ENCODE measurements at regions not wholly inside any gene's neighbourhood (a gene's known extent, or its start where the extent isn't known, plus 50 kb on each side); places are given as distances from the start of the nearest gene placed in this dataset.

DNA sequence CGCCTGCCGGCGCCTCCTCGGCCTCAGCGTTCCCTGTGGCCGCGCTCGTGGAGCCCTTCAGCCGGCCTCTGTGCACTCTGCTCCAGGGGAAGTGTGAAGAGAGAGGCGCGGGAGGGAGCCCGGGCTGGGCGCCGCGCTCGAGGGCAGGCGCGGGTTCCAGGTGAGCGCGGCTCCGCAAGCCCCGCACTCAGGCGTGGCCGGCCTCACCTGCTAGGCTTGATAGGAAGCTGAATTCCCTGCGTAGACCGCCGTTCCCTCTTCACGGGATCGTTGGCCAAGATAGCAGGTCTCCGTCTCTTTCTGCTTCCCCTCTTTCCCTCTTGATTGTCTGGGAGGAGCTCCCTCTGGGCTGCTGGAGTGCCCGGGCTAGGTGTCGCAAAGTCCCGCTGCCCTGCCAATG lies 89.7 kb downstream of the ASCL4 start:
- Histone ChIP-seq H3K36me3 (ENCODE audit: control insufficient read depth in 1 of 2, insufficient read depth in 2 of 2, low read length in 2 of 2) (no peaks in the 10 kb centered on the region), H4K20me1 (ENCODE audit: insufficient read depth) (no peaks in the 10 kb centered on the region), H3K27ac (ENCODE audit: low read depth, low read length) (no peak overlapping the region), H3K4me3 (replicated peaks in 1 of 2; ENCODE audit: low read depth in 1 of 2, low read length in 2 of 2) (no peak overlapping the region), H3K9me3 (ENCODE audit: control insufficient read depth in 1 of 2, insufficient read depth in 1 of 2, low read depth in 1 of 2, low read length in 2 of 2) (no peaks in the 10 kb centered on the region), H3K79me2 (ENCODE audit: insufficient read depth, low read length) (no peaks in the 10 kb centered on the region), H3K4me2 (ENCODE audit: low read length) (no peak overlapping the region), H3K27me3 (ENCODE audit: insufficient read depth, low read length) (peaks cover 33% of the 10 kb centered on the region), H3K9me2 (ENCODE audit: insufficient read depth) (no peaks in the 10 kb centered on the region), H3K4me1 (ENCODE audit: control insufficient read depth in 1 of 2, insufficient read depth in 2 of 2, low read length in 2 of 2) (no peaks in the 10 kb centered on the region), H2AFZ (ENCODE audit: low read depth, low read length, poor library complexity, severe bottlenecking) (no peak overlapping the region), H3K9ac (ENCODE audit: low read length) (no peak overlapping the region)
- no peak for DNase-seq (ENCODE audit: low read depth, low spot score)
- POLR2A ChIA-PET, result no interaction called here
- RAD21 ChIA-PET (ENCODE audit: low non-redundant PET in 1 of 2, low total read pairs in 2 of 2, uncharacterized antibody in 2 of 2, unreplicated experiment in 2 of 2), result no interaction called here
- intact Hi-C loops (cut with micrococcal nuclease), result no loop called here
- no peak for TF ChIP-seq YY1 (IDR thresholded peaks at IDR 0.05; ENCODE audit: extremely low read depth, insufficient replicate concordance, low read depth, low read length)
- no peak for TF ChIP-seq EZH2phosphoT487 (IDR thresholded peaks at IDR 0.05; ENCODE audit: borderline replicate concordance)
- TF ChIP-seq ELF1 (IDR thresholded peaks at IDR 0.05; ENCODE audit: borderline replicate concordance, low read depth), result no peak
- TF ChIP-seq TCF7L2 (IDR thresholded peaks at IDR 0.05; ENCODE audit: borderline replicate concordance, extremely low read depth, insufficient read depth, insufficient read length), result no peak
- TF ChIP-seq, protein P1, sequence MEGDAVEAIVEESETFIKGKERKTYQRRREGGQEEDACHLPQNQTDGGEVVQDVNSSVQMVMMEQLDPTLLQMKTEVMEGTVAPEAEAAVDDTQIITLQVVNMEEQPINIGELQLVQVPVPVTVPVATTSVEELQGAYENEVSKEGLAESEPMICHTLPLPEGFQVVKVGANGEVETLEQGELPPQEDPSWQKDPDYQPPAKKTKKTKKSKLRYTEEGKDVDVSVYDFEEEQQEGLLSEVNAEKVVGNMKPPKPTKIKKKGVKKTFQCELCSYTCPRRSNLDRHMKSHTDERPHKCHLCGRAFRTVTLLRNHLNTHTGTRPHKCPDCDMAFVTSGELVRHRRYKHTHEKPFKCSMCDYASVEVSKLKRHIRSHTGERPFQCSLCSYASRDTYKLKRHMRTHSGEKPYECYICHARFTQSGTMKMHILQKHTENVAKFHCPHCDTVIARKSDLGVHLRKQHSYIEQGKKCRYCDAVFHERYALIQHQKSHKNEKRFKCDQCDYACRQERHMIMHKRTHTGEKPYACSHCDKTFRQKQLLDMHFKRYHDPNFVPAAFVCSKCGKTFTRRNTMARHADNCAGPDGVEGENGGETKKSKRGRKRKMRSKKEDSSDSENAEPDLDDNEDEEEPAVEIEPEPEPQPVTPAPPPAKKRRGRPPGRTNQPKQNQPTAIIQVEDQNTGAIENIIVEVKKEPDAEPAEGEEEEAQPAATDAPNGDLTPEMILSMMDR (IDR thresholded peaks at IDR 0.05 in 2 of 3, conservative IDR thresholded peaks at IDR 0.05 in 1 of 3; ENCODE audit: borderline replicate concordance in 1 of 3, insufficient read depth in 1 of 3, low read depth in 2 of 3, low read length in 2 of 3), result no peak
- TF ChIP-seq EGR1 (IDR thresholded peaks at IDR 0.05; ENCODE audit: low read depth), result no peak
- TF ChIP-seq POLR2AphosphoS5 (IDR thresholded peaks at IDR 0.05; ENCODE audit: low read depth, low read length), result no peak
- TF ChIP-seq POLR2A (IDR thresholded peaks at IDR 0.05; ENCODE audit: borderline replicate concordance, extremely low read depth, insufficient read depth, insufficient read length), result no peak
- TF ChIP-seq, protein P2, sequence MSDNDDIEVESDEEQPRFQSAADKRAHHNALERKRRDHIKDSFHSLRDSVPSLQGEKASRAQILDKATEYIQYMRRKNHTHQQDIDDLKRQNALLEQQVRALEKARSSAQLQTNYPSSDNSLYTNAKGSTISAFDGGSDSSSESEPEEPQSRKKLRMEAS (IDR thresholded peaks at IDR 0.05), result no peak
- TF ChIP-seq, protein P3, sequence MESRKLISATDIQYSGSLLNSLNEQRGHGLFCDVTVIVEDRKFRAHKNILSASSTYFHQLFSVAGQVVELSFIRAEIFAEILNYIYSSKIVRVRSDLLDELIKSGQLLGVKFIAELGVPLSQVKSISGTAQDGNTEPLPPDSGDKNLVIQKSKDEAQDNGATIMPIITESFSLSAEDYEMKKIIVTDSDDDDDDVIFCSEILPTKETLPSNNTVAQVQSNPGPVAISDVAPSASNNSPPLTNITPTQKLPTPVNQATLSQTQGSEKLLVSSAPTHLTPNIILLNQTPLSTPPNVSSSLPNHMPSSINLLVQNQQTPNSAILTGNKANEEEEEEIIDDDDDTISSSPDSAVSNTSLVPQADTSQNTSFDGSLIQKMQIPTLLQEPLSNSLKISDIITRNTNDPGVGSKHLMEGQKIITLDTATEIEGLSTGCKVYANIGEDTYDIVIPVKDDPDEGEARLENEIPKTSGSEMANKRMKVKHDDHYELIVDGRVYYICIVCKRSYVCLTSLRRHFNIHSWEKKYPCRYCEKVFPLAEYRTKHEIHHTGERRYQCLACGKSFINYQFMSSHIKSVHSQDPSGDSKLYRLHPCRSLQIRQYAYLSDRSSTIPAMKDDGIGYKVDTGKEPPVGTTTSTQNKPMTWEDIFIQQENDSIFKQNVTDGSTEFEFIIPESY (IDR thresholded peaks at IDR 0.05; ENCODE audit: extremely low read depth, insufficient replicate concordance, low read length), result no peak
- TF ChIP-seq FOSL1 (IDR thresholded peaks at IDR 0.05; ENCODE audit: low read depth), result no peak
- no peak for TF ChIP-seq EZH2 (IDR thresholded peaks at IDR 0.05)
- TF ChIP-seq ZFX (IDR thresholded peaks at IDR 0.05), result no peak
- TF ChIP-seq, protein P4, sequence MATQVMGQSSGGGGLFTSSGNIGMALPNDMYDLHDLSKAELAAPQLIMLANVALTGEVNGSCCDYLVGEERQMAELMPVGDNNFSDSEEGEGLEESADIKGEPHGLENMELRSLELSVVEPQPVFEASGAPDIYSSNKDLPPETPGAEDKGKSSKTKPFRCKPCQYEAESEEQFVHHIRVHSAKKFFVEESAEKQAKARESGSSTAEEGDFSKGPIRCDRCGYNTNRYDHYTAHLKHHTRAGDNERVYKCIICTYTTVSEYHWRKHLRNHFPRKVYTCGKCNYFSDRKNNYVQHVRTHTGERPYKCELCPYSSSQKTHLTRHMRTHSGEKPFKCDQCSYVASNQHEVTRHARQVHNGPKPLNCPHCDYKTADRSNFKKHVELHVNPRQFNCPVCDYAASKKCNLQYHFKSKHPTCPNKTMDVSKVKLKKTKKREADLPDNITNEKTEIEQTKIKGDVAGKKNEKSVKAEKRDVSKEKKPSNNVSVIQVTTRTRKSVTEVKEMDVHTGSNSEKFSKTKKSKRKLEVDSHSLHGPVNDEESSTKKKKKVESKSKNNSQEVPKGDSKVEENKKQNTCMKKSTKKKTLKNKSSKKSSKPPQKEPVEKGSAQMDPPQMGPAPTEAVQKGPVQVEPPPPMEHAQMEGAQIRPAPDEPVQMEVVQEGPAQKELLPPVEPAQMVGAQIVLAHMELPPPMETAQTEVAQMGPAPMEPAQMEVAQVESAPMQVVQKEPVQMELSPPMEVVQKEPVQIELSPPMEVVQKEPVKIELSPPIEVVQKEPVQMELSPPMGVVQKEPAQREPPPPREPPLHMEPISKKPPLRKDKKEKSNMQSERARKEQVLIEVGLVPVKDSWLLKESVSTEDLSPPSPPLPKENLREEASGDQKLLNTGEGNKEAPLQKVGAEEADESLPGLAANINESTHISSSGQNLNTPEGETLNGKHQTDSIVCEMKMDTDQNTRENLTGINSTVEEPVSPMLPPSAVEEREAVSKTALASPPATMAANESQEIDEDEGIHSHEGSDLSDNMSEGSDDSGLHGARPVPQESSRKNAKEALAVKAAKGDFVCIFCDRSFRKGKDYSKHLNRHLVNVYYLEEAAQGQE (IDR thresholded peaks at IDR 0.05; ENCODE audit: low read depth), result no peak
- no peak for TF ChIP-seq ZNF274 (IDR thresholded peaks at IDR 0.05; ENCODE audit: low read depth, low read length)
- no peak for TF ChIP-seq CBX3 (IDR thresholded peaks at IDR 0.05; ENCODE audit: low read depth)
- BruUV-seq (replicated peaks), result no TSS peak
- CTCF ChIA-PET, result interaction anchor here (0.8 kb wide), 1 partner anchor 21 kb away, joined by 3 read pairs; no protein-coding TSS in a partner anchor
- no peak for ATAC-seq

Measured in HCT116 (cell line).